Testis (tissue), 2 donors: ENCODE measurements at regions not wholly inside any gene's neighbourhood (a gene's known extent, or its start where the extent isn't known, plus 50 kb on each side); places are given as distances from the start of the nearest gene placed in this dataset.

Experiments
- DNase-seq: peaks from one replicate; pipeline ENCODE4 v3.0.0-alpha.2; 2019
- H3K27ac ChIP-seq, 2 donors: fragments of 200-600 bp; sonication (generic); one replicate each; pipeline ENCODE4 v1.5.1; 2019
- H3K27me3 ChIP-seq: fragments of 200-600 bp; sonication (generic); one replicate; pipeline ENCODE4 v1.5.1; 2019
- H3K36me3 ChIP-seq: fragments of 200-600 bp; sonication (generic); one replicate; pipeline ENCODE4 v1.5.1; 2017; ENCODE audit warnings: low read depth; ENCODE audit errors: missing control alignments
- H3K4me1 ChIP-seq: fragments of 200-600 bp; sonication (generic); one replicate; pipeline ENCODE4 v1.5.1; 2019
- H3K4me3 ChIP-seq, 2 donors: fragments of 200-600 bp; sonication (generic); one replicate each; pipeline ENCODE4 v1.5.1; 2017 to 2019
- H3K9me3 ChIP-seq: fragments of 200-600 bp; sonication (generic); one replicate; pipeline ENCODE4 v1.5.1; 2017
- CTCF ChIP-seq, 3 experiments: fragments of 450-650 bp in 2 of 3; fragments of 200-600 bp in 1 of 3; sonication (generic) in 1 of 3; IDR thresholded peaks; one replicate each; pipeline ENCODE4 v1.5.1; 2016 to 2019; ENCODE audit warnings: antibody characterized with exemption in 3 of 3, mild to moderate bottlenecking in 2 of 3, moderate library complexity in 1 of 3
- POLR2A ChIP-seq: fragments of 450-650 bp; IDR thresholded peaks from one replicate; pipeline ENCODE4 v1.6.1; 2017; ENCODE audit warnings: antibody characterized with exemption, mild to moderate bottlenecking, moderate library complexity
- WGBS, 2 donors: methylation state at CpG; one replicate each; pipeline ENCODE4 v1.1.5; 2018; 5-methylcytosine and 5-hydroxymethylcytosine counted together
- intact Hi-C: fragments of 100-400 bp; cut with DNase I; formaldehyde crosslinking; loops from one replicate; pipeline ENCODE4 v1.15.1; 2023; ENCODE audit warnings: low total_unique reads

GRCh38 chrY:8611815-8612214, 725.4 kb upstream of the TSPY4 start:
- Histone ChIP-seq H3K4me3 (no peak overlapping the region), H3K9me3 (no peaks in the 10 kb centered on the region), H3K4me1 (no peaks in the 10 kb centered on the region), H3K27ac (no peak overlapping the region), H3K36me3 (no peaks in the 10 kb centered on the region), H3K27me3 (no peaks in the 10 kb centered on the region)
- intact Hi-C loops: no loop called here
- TF ChIP-seq POLR2A (no peak), CTCF (IDR thresholded peaks at IDR 0.05) (no peak)
- DNase-seq: no peak
- 80 to 100% methylated on average over 1 of the region's 3 CpGs for WGBS, 2 donors

- Histone ChIP-seq H3K4me1 (no peaks in the 10 kb centered on the region), H3K27me3 (no peaks in the 10 kb centered on the region), H3K4me3 (no peak overlapping the region), H3K9me3 (no peaks in the 10 kb centered on the region), H3K36me3 (no peaks in the 10 kb centered on the region), H3K27ac (no peak overlapping the region)
- TF ChIP-seq POLR2A (no peak), CTCF (IDR thresholded peaks at IDR 0.05) (no peak)
- intact Hi-C loops: no loop called here
- no peak for DNase-seq
- WGBS, 2 donors: 85 to 92% methylated on average over 2 to 4 of the region's 4 CpGs
Observed at GRCh38 chrY:8618302-8618701, 719.0 kb upstream of the TSPY4 start.

- no peak for TF ChIP-seq POLR2A
- TF ChIP-seq CTCF (IDR thresholded peaks at IDR 0.05): no peak
- intact Hi-C loops: no loop called here
- no peak overlapping the region for H3K4me3 ChIP-seq
- H3K36me3 ChIP-seq: no peaks in the 10 kb centered on the region
- H3K27me3 ChIP-seq: no peaks in the 10 kb centered on the region
- no peaks in the 10 kb centered on the region for H3K4me1 ChIP-seq
- DNase-seq: peak; percentile 15
- H3K9me3 ChIP-seq: no peaks in the 10 kb centered on the region
- 22 to 69% methylated on average over 1 of the region's 1 CpG for WGBS, 2 donors
- H3K27ac ChIP-seq: no peak overlapping the region
Observed at GRCh38 chrY:8622156-8622555, 715.1 kb upstream of the TSPY4 start.

GRCh38 chrY:8622856-8623255, 714.4 kb upstream of the TSPY4 start:
- Histone ChIP-seq H3K4me3 (no peak overlapping the region), H3K4me1 (no peaks in the 10 kb centered on the region), H3K36me3 (no peaks in the 10 kb centered on the region), H3K27me3 (no peaks in the 10 kb centered on the region), H3K27ac (no peak overlapping the region), H3K9me3 (no peaks in the 10 kb centered on the region)
- TF ChIP-seq CTCF (IDR thresholded peaks at IDR 0.05): no peak
- TF ChIP-seq POLR2A: no peak
- 59 to 80% methylated on average over 1 to 4 of the region's 7 CpGs for WGBS, 2 donors
- no peak for DNase-seq
- intact Hi-C loops: no loop called here

- H3K4me3 ChIP-seq: no peak overlapping the region
- no peaks in the 10 kb centered on the region for H3K9me3 ChIP-seq
- 77% methylated on average over 2 of the region's 2 CpGs; no CpG with 5 or more reads in 1 of the 2 donors for WGBS, 2 donors
- H3K27ac ChIP-seq: no peak overlapping the region
- TF ChIP-seq CTCF (IDR thresholded peaks at IDR 0.05) (no peak), POLR2A (no peak)
- intact Hi-C loops: no loop called here
- H3K27me3 ChIP-seq: no peaks in the 10 kb centered on the region
- no peak for DNase-seq
- H3K36me3 ChIP-seq: no peaks in the 10 kb centered on the region
- H3K4me1 ChIP-seq: no peaks in the 10 kb centered on the region
Observed at GRCh38 chrY:8629636-8630035, 707.6 kb upstream of the TSPY4 start.
